ENCODE measurements at regions not wholly inside any gene's neighbourhood (a gene's known extent, or its start where the extent isn't known, plus 50 kb on each side); places are given as distances from the start of the nearest gene placed in this dataset.
"Not testable (repeated sequence)": the region's sequence is repeated elsewhere in the genome, so short reads cannot be mapped to it uniquely, and the experiment has no call there.

DNA sequence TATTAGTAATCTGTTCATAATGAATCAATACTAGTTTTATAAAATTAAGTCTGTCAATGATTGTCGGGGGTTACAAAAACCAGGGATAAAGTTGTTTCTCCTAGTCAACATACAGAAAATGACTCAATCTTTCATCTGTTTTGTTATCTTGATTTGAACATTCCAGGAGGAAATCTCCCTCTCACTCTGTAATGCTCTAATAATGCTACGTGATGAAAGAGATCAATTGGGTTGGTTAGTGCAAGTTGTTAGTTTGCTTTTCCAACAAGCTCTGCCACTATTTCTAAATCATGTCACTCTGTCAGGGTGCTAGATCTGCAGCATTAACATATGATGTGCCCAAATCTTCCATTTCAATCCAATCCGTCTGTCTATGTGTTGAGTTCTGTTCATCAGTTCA lies 379.5 kb upstream of the GJE1 start:
- no peaks in the 10 kb centered on the region for H3K4me1 ChIP-seq (replicated peaks)
- H3K27me3 ChIP-seq (replicated peaks; ENCODE audit: insufficient read depth): no peaks in the 10 kb centered on the region
- no peak for DNase-seq (ENCODE audit: low spot score)
- intact Hi-C loops (cut with DNase I): no loop called here
- no peak overlapping the region for H3K4me3 ChIP-seq
- no peak overlapping the region for H3K27ac ChIP-seq
- no peaks in the 10 kb centered on the region for H3K9me3 ChIP-seq
- TF ChIP-seq, protein P1, sequence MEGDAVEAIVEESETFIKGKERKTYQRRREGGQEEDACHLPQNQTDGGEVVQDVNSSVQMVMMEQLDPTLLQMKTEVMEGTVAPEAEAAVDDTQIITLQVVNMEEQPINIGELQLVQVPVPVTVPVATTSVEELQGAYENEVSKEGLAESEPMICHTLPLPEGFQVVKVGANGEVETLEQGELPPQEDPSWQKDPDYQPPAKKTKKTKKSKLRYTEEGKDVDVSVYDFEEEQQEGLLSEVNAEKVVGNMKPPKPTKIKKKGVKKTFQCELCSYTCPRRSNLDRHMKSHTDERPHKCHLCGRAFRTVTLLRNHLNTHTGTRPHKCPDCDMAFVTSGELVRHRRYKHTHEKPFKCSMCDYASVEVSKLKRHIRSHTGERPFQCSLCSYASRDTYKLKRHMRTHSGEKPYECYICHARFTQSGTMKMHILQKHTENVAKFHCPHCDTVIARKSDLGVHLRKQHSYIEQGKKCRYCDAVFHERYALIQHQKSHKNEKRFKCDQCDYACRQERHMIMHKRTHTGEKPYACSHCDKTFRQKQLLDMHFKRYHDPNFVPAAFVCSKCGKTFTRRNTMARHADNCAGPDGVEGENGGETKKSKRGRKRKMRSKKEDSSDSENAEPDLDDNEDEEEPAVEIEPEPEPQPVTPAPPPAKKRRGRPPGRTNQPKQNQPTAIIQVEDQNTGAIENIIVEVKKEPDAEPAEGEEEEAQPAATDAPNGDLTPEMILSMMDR (IDR thresholded peaks at IDR 0.05): no peak
- TF ChIP-seq POLR2AphosphoS5 (IDR thresholded peaks at IDR 0.05): no peak
- 69% methylated on average over 3 of the region's 3 CpGs for WGBS
- H3K36me3 ChIP-seq: no peaks in the 10 kb centered on the region

DNA sequence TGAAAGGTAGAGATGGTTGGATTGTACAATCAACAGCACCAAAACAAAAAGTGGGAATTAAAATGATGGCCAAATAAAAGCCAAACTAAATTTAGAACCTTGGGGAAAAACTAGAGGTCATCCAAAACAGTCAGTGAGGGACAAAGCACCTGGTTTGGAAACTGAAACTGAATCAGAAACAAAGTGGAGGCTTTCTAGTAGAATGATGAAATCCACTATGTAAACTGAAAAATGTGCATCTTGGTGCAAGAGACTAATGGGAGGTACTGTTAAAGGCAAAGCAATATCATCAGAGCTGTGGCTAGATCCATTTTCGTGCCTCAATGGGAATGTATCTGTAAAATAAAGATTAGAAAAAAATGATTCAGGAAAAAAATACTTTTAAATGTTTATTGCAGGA lies 380.0 kb upstream of the GJE1 start:
- TF ChIP-seq POLR2A (IDR thresholded peaks at IDR 0.05) (no peak), POLR2AphosphoS5 (IDR thresholded peaks at IDR 0.05) (no peak)
- TF ChIP-seq, protein P1 (IDR thresholded peaks at IDR 0.05): no peak
- no peak for DNase-seq (ENCODE audit: low spot score)
- Histone ChIP-seq H3K4me3 (no peak overlapping the region), H3K36me3 (no peaks in the 10 kb centered on the region), H3K27ac (no peak overlapping the region), H3K27me3 (replicated peaks; ENCODE audit: insufficient read depth) (no peaks in the 10 kb centered on the region), H3K9me3 (no peaks in the 10 kb centered on the region), H3K4me1 (replicated peaks) (no peaks in the 10 kb centered on the region)
- 59% methylated on average over 1 of the region's 1 CpG for WGBS
- intact Hi-C loops (cut with DNase I): no loop called here

DNA sequence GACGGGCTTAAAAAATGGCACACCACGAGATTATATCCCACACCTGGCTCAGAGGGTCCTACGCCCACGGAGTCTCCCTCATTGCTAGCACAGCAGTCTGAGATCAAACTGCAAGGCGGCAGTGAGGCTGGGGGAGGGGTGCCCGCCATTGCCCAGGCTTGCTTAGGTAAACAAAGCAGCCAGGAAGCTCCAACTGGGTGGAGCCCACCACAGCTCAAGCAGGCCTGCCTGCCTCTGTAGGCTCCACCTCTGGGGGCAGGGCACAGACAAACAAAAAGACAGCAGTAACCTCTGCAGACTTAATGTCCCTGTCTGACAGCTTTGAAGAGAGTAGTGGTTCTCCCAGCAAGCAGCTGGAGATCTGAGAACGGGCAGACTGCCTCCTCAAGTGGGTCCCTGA lies 386.4 kb upstream of the GJE1 start:
- intact Hi-C loops (cut with DNase I); H3K9me3 ChIP-seq; DNase-seq (ENCODE audit: low spot score); H3K4me1 ChIP-seq (replicated peaks); H3K27me3 ChIP-seq (replicated peaks; ENCODE audit: insufficient read depth); H3K4me3 ChIP-seq; H3K27ac ChIP-seq; H3K36me3 ChIP-seq: not testable (repeated sequence)
- WGBS: 65% methylated on average over 7 of the region's 7 CpGs

DNA sequence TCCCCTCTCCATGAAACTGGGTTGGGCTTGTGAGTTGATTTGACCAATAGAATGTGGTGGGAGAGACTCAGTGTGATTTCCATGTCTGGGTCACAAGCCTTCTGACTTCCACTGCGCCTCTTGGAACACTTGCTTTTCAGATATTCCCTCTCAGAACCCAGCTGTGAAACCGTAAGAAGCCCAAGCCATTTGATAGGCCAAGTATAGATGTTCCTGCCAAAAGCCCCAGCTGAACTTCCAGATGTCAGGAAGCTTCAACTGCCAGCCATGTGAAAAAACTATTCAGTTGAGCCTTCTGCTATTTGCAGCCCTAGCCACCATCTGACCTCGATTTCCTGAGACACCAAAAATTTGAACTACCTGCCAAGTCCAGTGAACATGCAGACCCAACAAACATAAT lies 387.8 kb upstream of the GJE1 start:
- WGBS: 77% methylated on average over 3 of the region's 3 CpGs
- intact Hi-C loops (cut with DNase I): no loop called here
- Histone ChIP-seq H3K27ac (no peak overlapping the region), H3K4me1 (replicated peaks) (no peaks in the 10 kb centered on the region), H3K4me3 (no peak overlapping the region), H3K27me3 (replicated peaks; ENCODE audit: insufficient read depth) (no peaks in the 10 kb centered on the region), H3K9me3 (no peaks in the 10 kb centered on the region), H3K36me3 (no peaks in the 10 kb centered on the region)
- no peak for TF ChIP-seq POLR2A (IDR thresholded peaks at IDR 0.05)
- TF ChIP-seq, protein P1 (IDR thresholded peaks at IDR 0.05): no peak
- TF ChIP-seq POLR2AphosphoS5 (IDR thresholded peaks at IDR 0.05): no peak
- DNase-seq (ENCODE audit: low spot score): no peak

DNA sequence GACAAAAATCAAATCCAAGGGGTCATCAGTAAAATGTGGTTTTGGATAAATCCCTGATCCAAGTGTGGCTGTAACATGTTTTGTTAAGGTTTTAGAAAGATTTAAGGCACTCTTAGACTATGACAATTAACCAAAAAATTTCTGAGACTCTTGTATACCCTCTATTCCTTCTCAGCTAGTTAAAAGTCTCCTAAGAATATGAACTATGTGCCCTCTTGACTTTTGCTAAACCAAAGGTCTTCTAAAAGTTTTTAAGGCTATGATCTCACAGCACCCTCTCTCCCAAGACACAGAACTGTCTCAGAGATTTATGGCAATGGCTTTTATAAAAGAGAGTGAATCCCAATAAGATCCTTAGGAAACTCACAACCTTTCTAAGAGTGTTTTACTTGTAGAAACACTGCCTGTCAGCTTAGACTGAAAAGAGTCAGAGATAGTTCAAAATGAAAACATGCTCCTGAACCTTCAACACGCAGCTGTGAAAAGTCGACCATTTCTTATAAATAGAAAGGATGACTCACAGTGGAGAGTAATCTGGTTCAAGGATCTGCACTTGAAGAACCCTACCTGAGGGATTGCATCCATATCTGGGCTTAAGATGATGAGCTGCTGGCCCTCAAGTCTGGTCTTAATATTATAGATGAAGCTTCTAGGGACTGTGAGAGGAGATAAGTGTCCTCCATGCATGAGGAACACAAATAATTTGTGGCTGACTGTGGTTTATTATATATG lies 388.4 kb upstream of the GJE1 start:
- Histone ChIP-seq H3K4me3 (no peak overlapping the region), H3K4me1 (replicated peaks) (no peaks in the 10 kb centered on the region), H3K9me3 (no peaks in the 10 kb centered on the region), H3K36me3 (no peaks in the 10 kb centered on the region), H3K27ac (no peak overlapping the region), H3K27me3 (replicated peaks; ENCODE audit: insufficient read depth) (no peaks in the 10 kb centered on the region)
- 82% methylated on average over 2 of the region's 2 CpGs for whole genome bisulfite sequencing
- no peak for DNase-seq (ENCODE audit: low spot score)
- intact Hi-C loops (cut with DNase I): no loop called here
- TF ChIP-seq, protein P1 (IDR thresholded peaks at IDR 0.05): no peak
- no peak for TF ChIP-seq POLR2AphosphoS5 (IDR thresholded peaks at IDR 0.05)
- no peak for TF ChIP-seq POLR2A (IDR thresholded peaks at IDR 0.05)
